SH-SY5Y (cell line): ENCODE measurements at regions not wholly inside any gene's neighbourhood (a gene's known extent, or its start where the extent isn't known, plus 50 kb on each side); places are given as distances from the start of the nearest gene placed in this dataset.

Experiments used
- GATA2 ChIP-seq: IDR thresholded peaks from 2 replicates; pipeline ENCODE4 v1.6.1; 2011; ENCODE audit warnings: mild to moderate bottlenecking, low read depth, low read length
- GATA3 ChIP-seq: IDR thresholded peaks from 2 replicates; pipeline ENCODE4 v1.6.1; 2011; ENCODE audit warnings: low read depth, mild to moderate bottlenecking, low read length, moderate library complexity

GRCh38 chr10:65100146-65100545 lies 1578.9 kb downstream of the REEP3 start:
- TF ChIP-seq GATA2 (no peak), GATA3 (no peak)

- TF ChIP-seq GATA3: no peak
- TF ChIP-seq GATA2: no peak
Measured at GRCh38 chr10:65110009-65110408, 1588.8 kb downstream of the REEP3 start.

GRCh38 chr10:65112573-65112972 lies 1591.4 kb downstream of the REEP3 start:
- no peak for TF ChIP-seq GATA2

GRCh38 chr10:65123120-65123519 lies 1601.9 kb downstream of the REEP3 start:
- TF ChIP-seq GATA3: no peak
- TF ChIP-seq GATA2: no peak

GRCh38 chr10:65125212-65125611 lies 1604.0 kb downstream of the REEP3 start:
- TF ChIP-seq GATA2 (no peak), GATA3 (no peak)

- TF ChIP-seq GATA2 (no peak), GATA3 (no peak)
Measured at GRCh38 chr10:65126288-65126687, 1605.1 kb downstream of the REEP3 start.

- TF ChIP-seq GATA3 (no peak), GATA2 (no peak)
Measured at GRCh38 chr10:65128277-65128676, 1607.1 kb downstream of the REEP3 start.

GRCh38 chr10:65130162-65130758 lies 1609.1 kb downstream of the REEP3 start:
- no peak for TF ChIP-seq GATA2
- TF ChIP-seq GATA3: no peak

GRCh38 chr10:65133652-65134051 lies 1612.5 kb downstream of the REEP3 start:
- TF ChIP-seq GATA3 (no peak), GATA2 (no peak)

GRCh38 chr10:65135508-65135907 lies 1614.3 kb downstream of the REEP3 start:
- TF ChIP-seq GATA3 (no peak), GATA2 (no peak)

- no peak for TF ChIP-seq GATA2
- no peak for TF ChIP-seq GATA3
Measured at GRCh38 chr10:65142641-65143435, 1621.6 kb downstream of the REEP3 start.

- TF ChIP-seq GATA3 (no peak), GATA2 (no peak)
Measured at GRCh38 chr10:65143723-65144122, 1622.5 kb downstream of the REEP3 start.

- TF ChIP-seq GATA2: no peak
- TF ChIP-seq GATA3: no peak
Measured at GRCh38 chr10:65149878-65150277, 1628.7 kb downstream of the REEP3 start.

- no peak for TF ChIP-seq GATA2
- TF ChIP-seq GATA3: no peak
Measured at GRCh38 chr10:65166272-65166671, 1645.1 kb downstream of the REEP3 start.

GRCh38 chr10:65172249-65172648 lies 1651.0 kb downstream of the REEP3 start:
- TF ChIP-seq GATA3 (no peak), GATA2 (no peak)
